Neural cell (in vitro differentiated cells): ENCODE measurements at regions not wholly inside any gene's neighbourhood (a gene's known extent, or its start where the extent isn't known, plus 50 kb on each side); places are given as distances from the start of the nearest gene placed in this dataset.

Experiments
- POLR2AphosphoS5 ChIP-seq: IDR thresholded peaks from 2 replicates; pipeline ENCODE4 v1.6.1; 2012
- RAD21 ChIP-seq: fragments of 450-650 bp; conservative IDR thresholded peaks from 2 replicates; pipeline ENCODE4 v1.6.1; 2014; ENCODE audit warnings: antibody characterized with exemption, mild to moderate bottlenecking, moderate library complexity
- TF ChIP-seq, protein P1 (sequence below): fragments of 450-650 bp; IDR thresholded peaks from 2 replicates; pipeline ENCODE4 v1.5.1; 2014; ENCODE audit warnings: antibody characterized with exemption, mild to moderate bottlenecking, moderate library complexity; ENCODE audit not compliant: poor library complexity, severe bottlenecking

DNA sequence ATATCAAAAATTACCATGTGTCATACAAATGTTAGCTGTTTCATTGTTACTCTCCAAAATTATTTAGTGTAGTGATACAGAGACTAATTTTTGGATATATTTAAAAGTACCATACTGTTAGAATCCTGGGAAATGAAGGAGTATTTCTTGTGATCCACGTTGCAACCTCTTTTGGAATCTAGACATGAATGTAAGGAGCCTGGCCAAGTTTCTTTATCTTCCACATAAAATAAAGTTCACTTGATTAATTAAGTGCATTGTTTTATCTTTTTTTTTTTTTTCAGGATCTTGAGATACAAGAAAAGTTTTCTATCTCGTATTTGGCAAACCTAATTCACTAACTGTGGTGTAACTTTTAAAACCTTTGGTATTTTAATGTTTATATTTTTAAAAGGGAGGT lies 270.7 kb downstream of the SOX4 start:
- TF ChIP-seq, protein P1, sequence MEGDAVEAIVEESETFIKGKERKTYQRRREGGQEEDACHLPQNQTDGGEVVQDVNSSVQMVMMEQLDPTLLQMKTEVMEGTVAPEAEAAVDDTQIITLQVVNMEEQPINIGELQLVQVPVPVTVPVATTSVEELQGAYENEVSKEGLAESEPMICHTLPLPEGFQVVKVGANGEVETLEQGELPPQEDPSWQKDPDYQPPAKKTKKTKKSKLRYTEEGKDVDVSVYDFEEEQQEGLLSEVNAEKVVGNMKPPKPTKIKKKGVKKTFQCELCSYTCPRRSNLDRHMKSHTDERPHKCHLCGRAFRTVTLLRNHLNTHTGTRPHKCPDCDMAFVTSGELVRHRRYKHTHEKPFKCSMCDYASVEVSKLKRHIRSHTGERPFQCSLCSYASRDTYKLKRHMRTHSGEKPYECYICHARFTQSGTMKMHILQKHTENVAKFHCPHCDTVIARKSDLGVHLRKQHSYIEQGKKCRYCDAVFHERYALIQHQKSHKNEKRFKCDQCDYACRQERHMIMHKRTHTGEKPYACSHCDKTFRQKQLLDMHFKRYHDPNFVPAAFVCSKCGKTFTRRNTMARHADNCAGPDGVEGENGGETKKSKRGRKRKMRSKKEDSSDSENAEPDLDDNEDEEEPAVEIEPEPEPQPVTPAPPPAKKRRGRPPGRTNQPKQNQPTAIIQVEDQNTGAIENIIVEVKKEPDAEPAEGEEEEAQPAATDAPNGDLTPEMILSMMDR: no peak
- TF ChIP-seq RAD21 (no peak), POLR2AphosphoS5 (no peak)
